ENCODE measurements at regions not wholly inside any gene's neighbourhood (a gene's known extent, or its start where the extent isn't known, plus 50 kb on each side); places are given as distances from the start of the nearest gene placed in this dataset.

- in situ Hi-C loops (cut with HindIII; ENCODE audit: low sequenced_read_pairs): no loop called here
- no peak for TF ChIP-seq CTCF (IDR thresholded peaks at IDR 0.05; ENCODE audit: low read depth, low read length)
- DNase-seq (ENCODE audit: low read depth, low spot score): no peak
- no peak overlapping the region for H3K4me3 ChIP-seq (ENCODE audit: low read depth, low read length)
Measured at GRCh38 chr6:18712595-18712994, 325.4 kb downstream of the RNF144B start.

GRCh38 chr6:18720075-18720474 lies 332.9 kb downstream of the RNF144B start:
- H3K4me3 ChIP-seq (ENCODE audit: low read depth, low read length): no peak overlapping the region
- in situ Hi-C loops (cut with HindIII; ENCODE audit: low sequenced_read_pairs): no loop called here
- no peak for DNase-seq (ENCODE audit: low read depth, low spot score)
- no peak for TF ChIP-seq CTCF (IDR thresholded peaks at IDR 0.05; ENCODE audit: low read depth, low read length)

DNA sequence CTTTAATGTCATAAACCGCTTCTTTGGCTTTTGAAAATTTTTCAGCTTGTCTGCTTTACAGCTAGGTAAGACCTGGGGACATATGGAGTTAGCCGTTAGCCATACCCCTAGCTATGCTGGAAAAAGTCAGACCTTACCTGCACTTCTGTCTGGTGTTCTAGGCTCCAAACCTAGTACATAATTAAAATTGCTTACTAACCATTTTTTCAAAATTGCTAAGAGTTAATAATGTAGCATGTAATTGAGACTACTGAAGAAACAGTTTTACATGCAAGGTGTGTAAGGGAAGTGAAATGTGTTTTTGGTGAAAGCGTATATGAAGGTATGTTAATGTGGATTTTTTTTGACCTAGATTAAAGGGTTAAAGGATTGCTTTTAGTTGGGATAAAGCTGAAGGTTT lies 336.9 kb downstream of the RNF144B start:
- no peak for DNase-seq (ENCODE audit: low read depth, low spot score)
- in situ Hi-C loops (cut with HindIII; ENCODE audit: low sequenced_read_pairs): no loop called here

GRCh38 chr6:18725449-18725848 lies 338.3 kb downstream of the RNF144B start:
- DNase-seq (ENCODE audit: low read depth, low spot score): no peak
- in situ Hi-C loops (cut with HindIII; ENCODE audit: low sequenced_read_pairs): no loop called here
- no peak overlapping the region for H3K4me3 ChIP-seq (ENCODE audit: low read depth, low read length)
- no peak for TF ChIP-seq CTCF (IDR thresholded peaks at IDR 0.05; ENCODE audit: low read depth, low read length)

More for the DNA sequence above, 336.9 kb downstream of the RNF144B start:
- TF ChIP-seq CTCF (IDR thresholded peaks at IDR 0.05; ENCODE audit: low read depth, low read length): no peak
- no peak overlapping the region for H3K4me3 ChIP-seq (ENCODE audit: low read depth, low read length)

GRCh38 chr6:18733921-18734550 lies 346.9 kb downstream of the RNF144B start:
- TF ChIP-seq CTCF (IDR thresholded peaks at IDR 0.05; ENCODE audit: low read depth, low read length): no peak
- no peak overlapping the region for H3K4me3 ChIP-seq (ENCODE audit: low read depth, low read length)
- in situ Hi-C loops (cut with HindIII; ENCODE audit: low sequenced_read_pairs): no loop called here
- no peak for DNase-seq (ENCODE audit: low read depth, low spot score)

GRCh38 chr6:18741741-18742140 lies 354.6 kb downstream of the RNF144B start:
- H3K4me3 ChIP-seq (ENCODE audit: low read depth, low read length): no peak overlapping the region
- in situ Hi-C loops (cut with HindIII; ENCODE audit: low sequenced_read_pairs): no loop called here
- no peak for TF ChIP-seq CTCF (IDR thresholded peaks at IDR 0.05; ENCODE audit: low read depth, low read length)
- no peak for DNase-seq (ENCODE audit: low read depth, low spot score)

Measured in astrocyte of the spinal cord (primary cell).